Dendritic cell treated with granulocyte-macrophage colony-stimulating factor and Interleukin-4, amounts not matched to agents 40 ng/mL and 50 ng/mL, for 4 days (primary cell): ENCODE measurements at regions not wholly inside any gene's neighbourhood (a gene's known extent, or its start where the extent isn't known, plus 50 kb on each side); places are given as distances from the start of the nearest gene placed in this dataset.

Experiments
- H3K27ac Mint-ChIP-seq: one replicate; pipeline ENCODE4 v1.8.0; 2022; ENCODE audit warnings: mild to moderate bottlenecking, mixed read lengths
- H3K27me3 Mint-ChIP-seq: one replicate; pipeline ENCODE4 v1.8.0; 2022; ENCODE audit warnings: mild to moderate bottlenecking, mixed read lengths
- H3K36me3 Mint-ChIP-seq: one replicate; pipeline ENCODE4 v1.8.0; 2022; ENCODE audit warnings: low read depth, mixed read lengths
- H3K4me1 Mint-ChIP-seq: one replicate; pipeline ENCODE4 v1.8.0; 2022; ENCODE audit warnings: low read depth, mixed read lengths
- H3K4me3 Mint-ChIP-seq: one replicate; pipeline ENCODE4 v1.8.0; 2022; ENCODE audit warnings: mild to moderate bottlenecking, moderate library complexity, mixed read lengths
- H3K9me3 Mint-ChIP-seq: one replicate; pipeline ENCODE4 v1.8.0; 2022; ENCODE audit warnings: mixed read lengths
- intact Hi-C: fragments of 100-400 bp; cut with micrococcal nuclease; formaldehyde crosslinking; loops from one replicate; pipeline ENCODE4 v1.15.0; 2022

DNA sequence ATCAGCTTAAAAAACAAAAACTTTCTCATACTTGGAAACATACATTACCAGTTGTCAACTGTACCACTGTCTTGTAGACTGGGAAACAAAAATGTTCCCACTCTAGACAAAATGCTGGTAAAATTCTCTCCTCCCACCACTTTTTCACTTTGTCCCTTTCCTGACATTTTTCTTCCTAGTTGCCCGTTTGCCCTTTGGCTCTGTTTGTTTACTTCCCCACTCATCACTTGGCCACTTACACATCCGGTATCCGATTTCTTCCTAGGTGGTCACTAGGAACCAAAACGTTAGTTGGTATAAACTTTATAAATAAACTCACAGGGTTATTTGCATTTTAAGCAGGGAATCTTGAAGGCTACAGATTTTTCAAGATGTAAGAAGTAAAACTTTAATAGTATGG lies 84.9 kb downstream of the METTL4 start:
- Mint-ChIP-seq H3K27me3 (peaks cover 9% of the 10 kb centered on the region), H3K27ac (no peak overlapping the region), H3K4me1 (no peaks in the 10 kb centered on the region), H3K4me3 (no peak overlapping the region), H3K36me3 (no peaks in the 10 kb centered on the region), H3K9me3 (no peaks in the 10 kb centered on the region)
- intact Hi-C loops, result no loop called here
